Left renal cortex interstitium (tissue), 4 donors: ENCODE measurements at regions not wholly inside any gene's neighbourhood (a gene's known extent, or its start where the extent isn't known, plus 50 kb on each side); places are given as distances from the start of the nearest gene placed in this dataset.
"Not testable (repeated sequence)": the region's sequence is repeated elsewhere in the genome, so short reads cannot be mapped to it uniquely, and the experiment has no call there.

Experiments used
- DNase-seq, 4 donors: peaks; one replicate each; pipeline ENCODE4 v3.0.0-alpha.2; 2013; ENCODE audit warnings: low read depth in 4 of 4, low spot score in 2 of 4, missing footprints in 1 of 4

GRCh38 chr5:36422952-36423351 lies 121.2 kb upstream of the RANBP3L start:
- DNase-seq = no peak

GRCh38 chr5:36423578-36424307 lies 122.0 kb upstream of the RANBP3L start:
- DNase-seq = no peak

GRCh38 chr5:36426070-36426469 lies 124.4 kb upstream of the RANBP3L start:
- not testable (repeated sequence) for DNase-seq

- no peak for DNase-seq
Observed at GRCh38 chr5:36435516-36435915, 133.8 kb upstream of the RANBP3L start.

- no peak for DNase-seq
Observed at GRCh38 chr5:36436306-36436705, 134.6 kb upstream of the RANBP3L start.

GRCh38 chr5:36438765-36439561 lies 137.3 kb upstream of the RANBP3L start:
- no peak for DNase-seq

- DNase-seq = no peak
Observed at GRCh38 chr5:36440300-36440699, 138.6 kb upstream of the RANBP3L start.

- DNase-seq = no peak
Observed at GRCh38 chr5:36441280-36441679, 139.6 kb upstream of the RANBP3L start.

GRCh38 chr5:36442352-36442751 lies 140.7 kb upstream of the RANBP3L start:
- DNase-seq = no peak

- DNase-seq = no peak
Observed at GRCh38 chr5:36442796-36443195, 141.1 kb upstream of the RANBP3L start.

GRCh38 chr5:36443941-36444340 lies 142.2 kb upstream of the RANBP3L start:
- no peak for DNase-seq

GRCh38 chr5:36444582-36445418 lies 143.1 kb upstream of the RANBP3L start:
- no peak for DNase-seq

- DNase-seq = no peak
Observed at GRCh38 chr5:36447776-36448175, 146.1 kb upstream of the RANBP3L start.

GRCh38 chr5:36450229-36451014 lies 148.7 kb upstream of the RANBP3L start:
- DNase-seq = no peak

GRCh38 chr5:36452424-36453006 lies 150.8 kb upstream of the RANBP3L start:
- DNase-seq = no peak

- no peak for DNase-seq
Observed at GRCh38 chr5:36457511-36458270, 148.7 kb upstream of the SLC1A3 start.

- DNase-seq = no peak
Observed at GRCh38 chr5:36458746-36459145, 147.7 kb upstream of the SLC1A3 start.

GRCh38 chr5:36459176-36460135 lies 146.9 kb upstream of the SLC1A3 start:
- no peak for DNase-seq
